ENCODE measurements at regions not wholly inside any gene's neighbourhood (a gene's known extent, or its start where the extent isn't known, plus 50 kb on each side); places are given as distances from the start of the nearest gene placed in this dataset.
"Not testable (repeated sequence)": the region's sequence is repeated elsewhere in the genome, so short reads cannot be mapped to it uniquely, and the experiment has no call there.

GRCh38 chr9:75551861-75552260 lies 338.6 kb upstream of the PCSK5 start:
- H3K4me1 ChIP-seq (ENCODE audit: insufficient read depth, low read length) = no peaks in the 10 kb centered on the region
- H3K27me3 ChIP-seq (ENCODE audit: insufficient read depth, low read length) = no peaks in the 10 kb centered on the region
- no peak overlapping the region for H3K9ac ChIP-seq (ENCODE audit: low read depth, low read length)
- no peaks in the 10 kb centered on the region for H3K9me3 ChIP-seq (ENCODE audit: insufficient read depth, low read depth, low read length)
- no peaks in the 10 kb centered on the region for H3K36me3 ChIP-seq (ENCODE audit: insufficient read depth, low read depth, low read length)
- no peak overlapping the region for H3K27ac ChIP-seq (ENCODE audit: low read length)
- no peak overlapping the region for H3K4me3 ChIP-seq (ENCODE audit: low read length)

GRCh38 chr9:75552941-75553340 lies 337.5 kb upstream of the PCSK5 start:
- H3K27ac ChIP-seq (ENCODE audit: low read length) = no peak overlapping the region
- no peak overlapping the region for H3K9ac ChIP-seq (ENCODE audit: low read depth, low read length)
- no peaks in the 10 kb centered on the region for H3K27me3 ChIP-seq (ENCODE audit: insufficient read depth, low read length)
- no peaks in the 10 kb centered on the region for H3K4me1 ChIP-seq (ENCODE audit: insufficient read depth, low read length)
- no peak overlapping the region for H3K4me3 ChIP-seq (ENCODE audit: low read length)
- no peaks in the 10 kb centered on the region for H3K36me3 ChIP-seq (ENCODE audit: insufficient read depth, low read depth, low read length)
- H3K9me3 ChIP-seq (ENCODE audit: insufficient read depth, low read depth, low read length) = no peaks in the 10 kb centered on the region

GRCh38 chr9:75566813-75567212 lies 323.7 kb upstream of the PCSK5 start:
- H3K36me3 ChIP-seq (ENCODE audit: insufficient read depth, low read depth, low read length); H3K27ac ChIP-seq (ENCODE audit: low read length); H3K4me1 ChIP-seq (ENCODE audit: insufficient read depth, low read length): not testable (repeated sequence)

GRCh38 chr9:75570538-75570937 lies 319.9 kb upstream of the PCSK5 start:
- no peaks in the 10 kb centered on the region for H3K4me1 ChIP-seq (ENCODE audit: insufficient read depth, low read length)
- no peaks in the 10 kb centered on the region for H3K36me3 ChIP-seq (ENCODE audit: insufficient read depth, low read depth, low read length)
- no peaks in the 10 kb centered on the region for H3K9me3 ChIP-seq (ENCODE audit: insufficient read depth, low read depth, low read length)

More at GRCh38 chr9:75566813-75567212, 323.7 kb upstream of the PCSK5 start:
- not testable (repeated sequence) for H3K27me3 ChIP-seq (ENCODE audit: insufficient read depth, low read length); H3K9ac ChIP-seq (ENCODE audit: low read depth, low read length); H3K4me3 ChIP-seq (ENCODE audit: low read length); H3K9me3 ChIP-seq (ENCODE audit: insufficient read depth, low read depth, low read length)

DNA sequence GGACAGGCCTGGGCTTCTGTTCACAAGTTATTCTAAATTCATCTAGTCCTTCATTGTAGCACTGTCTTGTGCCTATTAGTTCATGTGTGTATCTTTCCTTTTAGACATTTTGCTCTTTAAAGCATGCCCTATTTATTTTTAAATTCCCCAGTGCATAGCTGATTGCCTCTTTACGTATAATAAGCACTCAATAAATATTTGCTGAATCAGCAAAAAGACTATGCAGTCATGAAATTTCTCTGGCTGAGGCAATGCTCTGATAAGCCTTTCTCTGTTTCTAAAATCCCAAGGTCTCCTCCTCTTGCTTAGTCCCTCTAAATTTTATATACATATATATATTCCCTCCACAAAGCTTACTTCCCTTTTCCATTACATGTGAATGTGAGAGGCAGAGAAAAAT lies 315.9 kb upstream of the PCSK5 start:
- no peaks in the 10 kb centered on the region for H3K27me3 ChIP-seq (ENCODE audit: insufficient read depth, low read length)
- no peak overlapping the region for H3K9ac ChIP-seq (ENCODE audit: low read depth, low read length)
- H3K4me1 ChIP-seq (ENCODE audit: insufficient read depth, low read length) = peaks cover 8% of the 10 kb centered on the region; the same call in 1 of the 2 replicates
- H3K36me3 ChIP-seq (ENCODE audit: insufficient read depth, low read depth, low read length) = no peaks in the 10 kb centered on the region
- H3K27ac ChIP-seq (ENCODE audit: low read length) = no peak overlapping the region
- no peaks in the 10 kb centered on the region for H3K9me3 ChIP-seq (ENCODE audit: insufficient read depth, low read depth, low read length)
- H3K4me3 ChIP-seq (ENCODE audit: low read length) = no peak overlapping the region

More at GRCh38 chr9:75570538-75570937, 319.9 kb upstream of the PCSK5 start:
- Histone ChIP-seq H3K27ac (ENCODE audit: low read length) (no peak overlapping the region), H3K9ac (ENCODE audit: low read depth, low read length) (no peak overlapping the region), H3K27me3 (ENCODE audit: insufficient read depth, low read length) (no peaks in the 10 kb centered on the region), H3K4me3 (ENCODE audit: low read length) (no peak overlapping the region)

- H3K9me3 ChIP-seq (ENCODE audit: insufficient read depth, low read depth, low read length) = no peaks in the 10 kb centered on the region
- H3K27me3 ChIP-seq (ENCODE audit: insufficient read depth, low read length) = no peaks in the 10 kb centered on the region
- H3K4me3 ChIP-seq (ENCODE audit: low read length) = no peak overlapping the region
- H3K27ac ChIP-seq (ENCODE audit: low read length) = no peak overlapping the region
- no peak overlapping the region for H3K9ac ChIP-seq (ENCODE audit: low read depth, low read length)
- no peaks in the 10 kb centered on the region for H3K4me1 ChIP-seq (ENCODE audit: insufficient read depth, low read length)
- no peaks in the 10 kb centered on the region for H3K36me3 ChIP-seq (ENCODE audit: insufficient read depth, low read depth, low read length)
Observed at GRCh38 chr9:75582870-75583269, 307.6 kb upstream of the PCSK5 start.

GRCh38 chr9:75588808-75589207 lies 301.7 kb upstream of the PCSK5 start:
- H3K4me1 ChIP-seq (ENCODE audit: insufficient read depth, low read length) = no peaks in the 10 kb centered on the region
- H3K9ac ChIP-seq (ENCODE audit: low read depth, low read length) = no peak overlapping the region
- no peaks in the 10 kb centered on the region for H3K36me3 ChIP-seq (ENCODE audit: insufficient read depth, low read depth, low read length)
- H3K27ac ChIP-seq (ENCODE audit: low read length) = no peak overlapping the region
- H3K9me3 ChIP-seq (ENCODE audit: insufficient read depth, low read depth, low read length) = no peaks in the 10 kb centered on the region
- no peak overlapping the region for H3K4me3 ChIP-seq (ENCODE audit: low read length)
- H3K27me3 ChIP-seq (ENCODE audit: insufficient read depth, low read length) = no peaks in the 10 kb centered on the region

DNA sequence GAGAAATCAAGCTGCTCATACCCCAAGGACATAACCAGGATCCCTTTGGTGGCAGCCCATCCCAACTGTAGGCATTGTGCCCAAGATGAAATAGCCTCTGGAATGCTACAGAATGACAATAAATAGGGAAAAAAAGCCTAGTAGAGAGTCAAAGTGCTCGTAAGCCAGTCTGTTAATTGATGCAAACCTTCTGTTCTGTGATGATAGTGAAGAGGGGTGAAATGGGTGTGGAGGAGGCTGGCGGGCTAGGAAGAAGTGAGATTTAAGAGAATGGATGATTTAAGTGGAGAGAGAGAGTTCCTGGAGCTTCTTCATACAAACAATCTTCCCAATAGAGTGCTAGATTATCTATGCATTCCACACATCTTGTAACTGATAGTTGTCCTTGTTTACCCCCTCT lies 301.0 kb upstream of the PCSK5 start:
- H3K9me3 ChIP-seq (ENCODE audit: insufficient read depth, low read depth, low read length) = no peaks in the 10 kb centered on the region
- H3K9ac ChIP-seq (ENCODE audit: low read depth, low read length) = no peak overlapping the region
- no peaks in the 10 kb centered on the region for H3K27me3 ChIP-seq (ENCODE audit: insufficient read depth, low read length)
- no peaks in the 10 kb centered on the region for H3K36me3 ChIP-seq (ENCODE audit: insufficient read depth, low read depth, low read length)
- H3K4me1 ChIP-seq (ENCODE audit: insufficient read depth, low read length) = no peaks in the 10 kb centered on the region
- H3K27ac ChIP-seq (ENCODE audit: low read length) = no peak overlapping the region
- H3K4me3 ChIP-seq (ENCODE audit: low read length) = no peak overlapping the region

- Histone ChIP-seq H3K27ac (ENCODE audit: low read length) (no peak overlapping the region), H3K9me3 (ENCODE audit: insufficient read depth, low read depth, low read length) (no peaks in the 10 kb centered on the region), H3K27me3 (ENCODE audit: insufficient read depth, low read length) (no peaks in the 10 kb centered on the region), H3K4me3 (ENCODE audit: low read length) (no peak overlapping the region), H3K9ac (ENCODE audit: low read depth, low read length) (no peak overlapping the region), H3K4me1 (ENCODE audit: insufficient read depth, low read length) (no peaks in the 10 kb centered on the region), H3K36me3 (ENCODE audit: insufficient read depth, low read depth, low read length) (no peaks in the 10 kb centered on the region)
Observed at GRCh38 chr9:75591972-75592371, 298.5 kb upstream of the PCSK5 start.

DNA sequence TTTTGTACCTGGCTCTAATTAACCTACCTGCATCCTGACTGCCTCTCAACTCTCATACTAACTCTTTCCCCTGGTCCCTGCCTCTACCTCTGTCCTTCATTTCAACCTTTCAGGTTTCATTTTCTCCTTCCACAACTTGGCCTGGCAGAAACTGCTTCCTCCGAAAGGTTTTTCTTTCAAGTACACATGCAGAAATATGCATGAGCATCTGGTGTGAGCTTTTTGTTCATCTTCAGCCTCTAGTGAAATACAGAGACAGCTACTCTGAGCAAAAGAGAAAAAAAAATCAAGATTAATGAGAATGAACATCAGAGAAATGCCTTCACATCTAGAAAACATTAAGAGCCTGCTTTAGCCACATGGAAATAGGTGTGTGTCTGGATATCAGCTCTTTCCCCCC lies 297.9 kb upstream of the PCSK5 start:
- no peaks in the 10 kb centered on the region for H3K4me1 ChIP-seq (ENCODE audit: insufficient read depth, low read length)
- no peaks in the 10 kb centered on the region for H3K36me3 ChIP-seq (ENCODE audit: insufficient read depth, low read depth, low read length)
- no peaks in the 10 kb centered on the region for H3K27me3 ChIP-seq (ENCODE audit: insufficient read depth, low read length)
- H3K4me3 ChIP-seq (ENCODE audit: low read length) = no peak overlapping the region
- H3K9me3 ChIP-seq (ENCODE audit: insufficient read depth, low read depth, low read length) = no peaks in the 10 kb centered on the region
- no peak overlapping the region for H3K27ac ChIP-seq (ENCODE audit: low read length)
- no peak overlapping the region for H3K9ac ChIP-seq (ENCODE audit: low read depth, low read length)

GRCh38 chr9:75593920-75594319 lies 296.6 kb upstream of the PCSK5 start:
- Histone ChIP-seq H3K27me3 (ENCODE audit: insufficient read depth, low read length) (no peaks in the 10 kb centered on the region), H3K27ac (ENCODE audit: low read length) (no peak overlapping the region), H3K4me1 (ENCODE audit: insufficient read depth, low read length) (no peaks in the 10 kb centered on the region), H3K9ac (ENCODE audit: low read depth, low read length) (no peak overlapping the region), H3K9me3 (ENCODE audit: insufficient read depth, low read depth, low read length) (no peaks in the 10 kb centered on the region), H3K36me3 (ENCODE audit: insufficient read depth, low read depth, low read length) (no peaks in the 10 kb centered on the region), H3K4me3 (ENCODE audit: low read length) (no peak overlapping the region)

GRCh38 chr9:75599126-75599525 lies 291.3 kb upstream of the PCSK5 start:
- H3K9me3 ChIP-seq (ENCODE audit: insufficient read depth, low read depth, low read length) = no peaks in the 10 kb centered on the region
- H3K36me3 ChIP-seq (ENCODE audit: insufficient read depth, low read depth, low read length) = no peaks in the 10 kb centered on the region
- H3K27ac ChIP-seq (ENCODE audit: low read length) = no peak overlapping the region
- H3K27me3 ChIP-seq (ENCODE audit: insufficient read depth, low read length) = no peaks in the 10 kb centered on the region
- H3K9ac ChIP-seq (ENCODE audit: low read depth, low read length) = no peak overlapping the region
- H3K4me3 ChIP-seq (ENCODE audit: low read length) = no peak overlapping the region
- H3K4me1 ChIP-seq (ENCODE audit: insufficient read depth, low read length) = no peaks in the 10 kb centered on the region

GRCh38 chr9:75601280-75601679 lies 289.2 kb upstream of the PCSK5 start:
- no peak overlapping the region for H3K9ac ChIP-seq (ENCODE audit: low read depth, low read length)
- H3K4me3 ChIP-seq (ENCODE audit: low read length) = no peak overlapping the region
- no peaks in the 10 kb centered on the region for H3K9me3 ChIP-seq (ENCODE audit: insufficient read depth, low read depth, low read length)
- H3K36me3 ChIP-seq (ENCODE audit: insufficient read depth, low read depth, low read length) = no peaks in the 10 kb centered on the region
- H3K4me1 ChIP-seq (ENCODE audit: insufficient read depth, low read length) = no peaks in the 10 kb centered on the region
- no peak overlapping the region for H3K27ac ChIP-seq (ENCODE audit: low read length)
- H3K27me3 ChIP-seq (ENCODE audit: insufficient read depth, low read length) = no peaks in the 10 kb centered on the region
